OCI-LY3 (cell line): ENCODE measurements at regions not wholly inside any gene's neighbourhood (a gene's known extent, or its start where the extent isn't known, plus 50 kb on each side); places are given as distances from the start of the nearest gene placed in this dataset.

Experiments
- EZH2phosphoT487 ChIP-seq: fragments of 200-600 bp; shearing (Covaris generic); IDR thresholded peaks from 2 replicates; pipeline ENCODE4 v1.6.1; 2018; ENCODE audit warnings: antibody characterized with exemption, mixed run types, low read depth
- TF ChIP-seq, protein P1 (sequence below): fragments of 200-600, 300-600 bp; sonication (generic); IDR thresholded peaks from 2 replicates; pipeline ENCODE4 v1.5.1; 2014; ENCODE audit warnings: antibody characterized with exemption, low read length, low read depth

DNA sequence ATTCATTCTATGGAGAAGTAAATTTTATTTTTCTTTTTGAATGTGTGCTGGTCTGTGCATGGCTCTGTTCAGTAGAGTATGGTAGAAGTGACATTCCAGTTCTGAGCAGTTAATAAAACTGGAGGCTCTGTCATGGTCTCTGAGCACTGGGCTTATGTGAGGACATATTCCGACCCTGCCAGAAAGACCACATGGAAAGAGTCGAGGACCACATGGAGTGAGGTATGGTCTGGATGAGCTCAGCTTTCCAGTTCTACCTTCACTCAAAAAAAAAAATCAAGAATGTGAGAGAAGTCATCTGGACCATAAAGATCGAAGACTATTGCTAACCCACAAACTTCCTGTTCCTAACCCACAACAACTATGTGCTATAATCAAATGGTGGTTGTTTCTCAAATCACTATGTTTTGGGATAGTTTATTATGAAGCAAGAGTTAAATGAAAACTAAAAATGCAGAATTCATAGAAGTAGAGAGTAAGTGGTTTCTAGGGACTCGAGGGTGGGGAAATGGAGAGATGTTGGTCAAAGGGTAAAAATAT lies 534.2 kb upstream of the ANO5 start:
- TF ChIP-seq, protein P1, sequence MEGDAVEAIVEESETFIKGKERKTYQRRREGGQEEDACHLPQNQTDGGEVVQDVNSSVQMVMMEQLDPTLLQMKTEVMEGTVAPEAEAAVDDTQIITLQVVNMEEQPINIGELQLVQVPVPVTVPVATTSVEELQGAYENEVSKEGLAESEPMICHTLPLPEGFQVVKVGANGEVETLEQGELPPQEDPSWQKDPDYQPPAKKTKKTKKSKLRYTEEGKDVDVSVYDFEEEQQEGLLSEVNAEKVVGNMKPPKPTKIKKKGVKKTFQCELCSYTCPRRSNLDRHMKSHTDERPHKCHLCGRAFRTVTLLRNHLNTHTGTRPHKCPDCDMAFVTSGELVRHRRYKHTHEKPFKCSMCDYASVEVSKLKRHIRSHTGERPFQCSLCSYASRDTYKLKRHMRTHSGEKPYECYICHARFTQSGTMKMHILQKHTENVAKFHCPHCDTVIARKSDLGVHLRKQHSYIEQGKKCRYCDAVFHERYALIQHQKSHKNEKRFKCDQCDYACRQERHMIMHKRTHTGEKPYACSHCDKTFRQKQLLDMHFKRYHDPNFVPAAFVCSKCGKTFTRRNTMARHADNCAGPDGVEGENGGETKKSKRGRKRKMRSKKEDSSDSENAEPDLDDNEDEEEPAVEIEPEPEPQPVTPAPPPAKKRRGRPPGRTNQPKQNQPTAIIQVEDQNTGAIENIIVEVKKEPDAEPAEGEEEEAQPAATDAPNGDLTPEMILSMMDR = no peak
- no peak for TF ChIP-seq EZH2phosphoT487
